Thyroid gland (tissue), 4 donors: ENCODE measurements at regions not wholly inside any gene's neighbourhood (a gene's known extent, or its start where the extent isn't known, plus 50 kb on each side); places are given as distances from the start of the nearest gene placed in this dataset.

ENCODE experiments used
- CTCF ChIP-seq, 6 experiments: fragments of 200-600 bp in 3 of 6; fragments of 450-650 bp in 3 of 6; sonication (generic) in 3 of 6; IDR thresholded peaks; one replicate each; pipeline ENCODE4 v1.5.1; 2016 to 2019; ENCODE audit warnings: antibody characterized with exemption in 6 of 6, mild to moderate bottlenecking in 2 of 6, inconsistent platforms in 1 of 6, moderate library complexity in 1 of 6
- POLR2A ChIP-seq, 2 donors: fragments of 450-650 bp; IDR thresholded peaks; one replicate each; pipeline ENCODE4 v1.6.1; 2017; ENCODE audit warnings: antibody characterized with exemption in 2 of 2, mild to moderate bottlenecking in 2 of 2, moderate library complexity in 1 of 2

DNA sequence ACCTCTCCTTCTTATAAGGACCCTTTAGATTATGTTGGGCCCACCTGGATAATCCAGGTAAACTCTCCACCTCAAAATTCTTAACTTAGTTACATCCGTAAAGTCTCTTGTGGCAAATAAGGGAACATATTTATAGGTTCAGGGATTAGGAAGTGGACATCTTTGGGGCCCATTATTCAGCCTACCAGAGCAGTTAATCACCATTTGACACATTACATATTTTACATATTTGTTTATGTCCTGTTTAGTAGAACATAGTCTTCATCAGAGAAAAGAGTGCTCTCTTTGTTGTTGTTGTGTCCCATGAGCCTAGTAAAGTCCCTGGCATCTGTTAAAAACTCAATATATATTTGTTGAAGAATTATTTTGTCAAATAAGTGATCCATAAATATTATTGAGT is 134.0 kb upstream of the SPATS2L start:
- TF ChIP-seq CTCF (IDR thresholded peaks at IDR 0.05) (no peak), POLR2A (IDR thresholded peaks at IDR 0.05) (no peak)
